Upper lobe of left lung (tissue), 6 donors: ENCODE measurements at regions not wholly inside any gene's neighbourhood (a gene's known extent, or its start where the extent isn't known, plus 50 kb on each side); places are given as distances from the start of the nearest gene placed in this dataset.
A peak's percentile ranks its signal among the peaks of the same experiment; 100 is the strongest.

Experiments
- ATAC-seq, 2 donors: fragments of 200-7000 bp; cut with Tn5 transposase; one replicate each; pipeline ENCODE4 v1.9.1; 2022; ENCODE audit warnings: mild to moderate bottlenecking in 2 of 2, moderate library complexity in 2 of 2; ENCODE audit not compliant: low FRiP score in 2 of 2
- DNase-seq, 2 donors: peaks; one replicate each; pipeline ENCODE4 v3.0.0-alpha.2; 2019 to 2020
- H3K27ac ChIP-seq, 4 donors: fragments of 200-600 bp; sonication (generic); one replicate each; pipeline ENCODE4 v1.5.1; 2016 to 2019
- H3K27me3 ChIP-seq, 4 donors: fragments of 200-600 bp; sonication (generic); one replicate each; pipeline ENCODE4 v1.5.1; 2017 to 2019
- H3K36me3 ChIP-seq, 4 donors: fragments of 200-600 bp; sonication (generic); one replicate each; pipeline ENCODE4 v1.5.1; 2016 to 2019
- H3K4me1 ChIP-seq, 4 donors: fragments of 200-600 bp; sonication (generic); one replicate each; pipeline ENCODE4 v1.5.1; 2018 to 2019
- H3K4me3 ChIP-seq, 4 donors: fragments of 200-600 bp; sonication (generic); one replicate each; pipeline ENCODE4 v1.5.1; 2017 to 2019; ENCODE audit warnings: mild to moderate bottlenecking in 2 of 4, moderate library complexity in 1 of 4
- H3K9me3 ChIP-seq, 4 donors: fragments of 200-600 bp; sonication (generic); one replicate each; pipeline ENCODE4 v1.5.1; 2018 to 2019
- EP300 ChIP-seq, 4 donors: sonication (generic); formaldehyde crosslinking; IDR thresholded peaks; one replicate each; pipeline ENCODE4 v1.5.1; 2017; ENCODE audit warnings: antibody characterized with exemption in 4 of 4, control low read depth in 2 of 4
- POLR2A ChIP-seq, 4 donors: fragments of 450-650 bp; IDR thresholded peaks; one replicate each; pipeline ENCODE4 v1.5.1; 2016 to 2017; ENCODE audit warnings: antibody characterized with exemption in 4 of 4, mild to moderate bottlenecking in 2 of 4
- POLR2AphosphoS5 ChIP-seq, 2 donors: sonication (generic); formaldehyde crosslinking; IDR thresholded peaks; one replicate each; pipeline ENCODE4 v1.5.1; 2017; ENCODE audit warnings: antibody characterized with exemption in 2 of 2
- WGBS, 2 donors: methylation state at CpG; one replicate each; pipeline ENCODE4 v1.1.5; 2017 to 2018; 5-methylcytosine and 5-hydroxymethylcytosine counted together
- TF ChIP-seq, protein P1 (sequence below), 6 experiments: fragments of 450-650 bp in 4 of 6; fragments of 200-600 bp in 2 of 6; sonication (generic) in 2 of 6; IDR thresholded peaks; one replicate each; pipeline ENCODE4 v1.5.1; 2016 to 2019; ENCODE audit warnings: antibody characterized with exemption in 6 of 6
- donor health status: DM: no; HTN: no; CAD: no; lungs with moderate emphysema.
- donor health status: DM: no; HTN: yes; CAD: no; lungs with severe emphysema.

DNA sequence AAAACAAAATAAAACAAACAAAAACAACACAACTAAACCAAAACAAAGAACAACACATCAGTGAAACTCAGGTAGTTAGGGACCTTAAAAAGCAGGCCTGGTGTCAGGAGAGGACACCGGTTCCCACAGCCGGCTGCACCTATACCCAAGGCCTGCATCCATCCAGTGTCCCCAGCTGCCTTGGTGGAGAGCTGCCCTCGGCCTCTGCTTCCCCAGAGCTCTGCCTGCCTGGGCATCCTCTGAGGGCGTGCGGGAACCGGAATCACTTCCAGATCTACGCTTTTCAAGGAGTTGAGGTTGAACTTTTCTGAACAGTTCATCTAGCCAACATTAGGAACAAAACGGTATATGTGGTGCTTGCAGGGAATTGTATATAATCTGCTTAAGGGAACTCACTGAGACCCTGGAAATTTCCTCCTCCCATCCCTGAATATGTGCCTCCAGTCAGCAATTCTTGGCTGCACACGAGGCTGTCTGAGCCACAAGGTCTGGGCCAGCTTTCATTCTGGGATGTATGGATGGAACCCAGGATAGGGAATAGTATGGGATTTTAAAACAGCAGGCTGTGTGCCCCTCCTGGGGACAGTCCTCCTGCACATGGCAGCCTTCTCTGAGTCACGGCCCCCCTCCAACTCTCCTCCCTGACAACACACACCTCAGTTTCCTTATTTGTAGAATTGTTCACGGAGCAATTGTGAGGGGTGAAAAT, 319.0 kb upstream of the RTL1 start:
- TF ChIP-seq EP300 (IDR thresholded peaks at IDR 0.05): no peak
- no peak for TF ChIP-seq POLR2AphosphoS5 (IDR thresholded peaks at IDR 0.05)
- TF ChIP-seq, protein P1, sequence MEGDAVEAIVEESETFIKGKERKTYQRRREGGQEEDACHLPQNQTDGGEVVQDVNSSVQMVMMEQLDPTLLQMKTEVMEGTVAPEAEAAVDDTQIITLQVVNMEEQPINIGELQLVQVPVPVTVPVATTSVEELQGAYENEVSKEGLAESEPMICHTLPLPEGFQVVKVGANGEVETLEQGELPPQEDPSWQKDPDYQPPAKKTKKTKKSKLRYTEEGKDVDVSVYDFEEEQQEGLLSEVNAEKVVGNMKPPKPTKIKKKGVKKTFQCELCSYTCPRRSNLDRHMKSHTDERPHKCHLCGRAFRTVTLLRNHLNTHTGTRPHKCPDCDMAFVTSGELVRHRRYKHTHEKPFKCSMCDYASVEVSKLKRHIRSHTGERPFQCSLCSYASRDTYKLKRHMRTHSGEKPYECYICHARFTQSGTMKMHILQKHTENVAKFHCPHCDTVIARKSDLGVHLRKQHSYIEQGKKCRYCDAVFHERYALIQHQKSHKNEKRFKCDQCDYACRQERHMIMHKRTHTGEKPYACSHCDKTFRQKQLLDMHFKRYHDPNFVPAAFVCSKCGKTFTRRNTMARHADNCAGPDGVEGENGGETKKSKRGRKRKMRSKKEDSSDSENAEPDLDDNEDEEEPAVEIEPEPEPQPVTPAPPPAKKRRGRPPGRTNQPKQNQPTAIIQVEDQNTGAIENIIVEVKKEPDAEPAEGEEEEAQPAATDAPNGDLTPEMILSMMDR (IDR thresholded peaks at IDR 0.05): no peak
- TF ChIP-seq POLR2A (IDR thresholded peaks at IDR 0.05): no peak
- Histone ChIP-seq H3K27me3 (no peaks in the 10 kb centered on the region), H3K4me3 (no peak overlapping the region), H3K36me3 (no peaks in the 10 kb centered on the region), H3K4me1 (no peaks in the 10 kb centered on the region), H3K27ac (no peak overlapping the region), H3K9me3 (no peaks in the 10 kb centered on the region)
- 83 to 91% methylated on average over 11 of the region's 11 CpGs for WGBS, 2 donors
- peak in 1 of 2 donors; percentile 23 for DNase-seq
- ATAC-seq: no peak

DNA sequence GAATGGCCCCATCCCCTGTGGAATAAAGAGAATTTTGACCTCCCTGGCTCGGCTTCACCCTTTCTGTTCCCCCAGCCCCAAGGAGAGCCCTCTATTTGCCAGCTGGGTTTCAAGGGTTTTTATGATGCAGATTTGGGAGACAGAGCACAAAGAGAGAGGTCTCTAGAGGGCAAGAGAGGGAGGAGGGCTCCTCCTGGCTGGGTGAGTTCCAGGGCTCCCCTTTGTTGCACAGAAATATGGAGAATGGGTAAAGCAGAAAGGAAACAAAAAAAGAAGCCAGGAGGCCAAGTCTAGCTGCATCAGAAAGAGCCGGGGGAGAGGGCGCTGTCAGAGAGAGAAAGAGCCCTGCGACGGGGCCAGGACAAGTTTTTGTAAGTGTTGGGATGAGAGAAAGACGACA, 319.6 kb upstream of the RTL1 start:
- Histone ChIP-seq H3K36me3 (no peaks in the 10 kb centered on the region), H3K9me3 (no peaks in the 10 kb centered on the region), H3K27me3 (no peaks in the 10 kb centered on the region), H3K27ac (no peak overlapping the region), H3K4me1 (no peaks in the 10 kb centered on the region), H3K4me3 (no peak overlapping the region)
- DNase-seq (no peak), ATAC-seq (no peak)
- TF ChIP-seq POLR2A (IDR thresholded peaks at IDR 0.05): no peak
- TF ChIP-seq, protein P1 (IDR thresholded peaks at IDR 0.05): no peak
- no peak for TF ChIP-seq POLR2AphosphoS5 (IDR thresholded peaks at IDR 0.05)
- TF ChIP-seq EP300 (IDR thresholded peaks at IDR 0.05): no peak
- WGBS, 2 donors: 64 to 75% methylated on average over 6 of the region's 6 CpGs

GRCh38 chr14:101223561-101224162, 320.1 kb upstream of the RTL1 start:
- H3K27me3 ChIP-seq: no peaks in the 10 kb centered on the region
- 77 to 85% methylated on average over 10 of the region's 10 CpGs for WGBS, 2 donors

GRCh38 chr14:101224356-101225156, 321.0 kb upstream of the RTL1 start:
- Histone ChIP-seq H3K4me1 (no peaks in the 10 kb centered on the region), H3K36me3 (no peaks in the 10 kb centered on the region), H3K4me3 (no peak overlapping the region), H3K27ac (no peak overlapping the region), H3K27me3 (no peaks in the 10 kb centered on the region), H3K9me3 (no peaks in the 10 kb centered on the region)
- TF ChIP-seq POLR2AphosphoS5 (IDR thresholded peaks at IDR 0.05) (no peak), POLR2A (IDR thresholded peaks at IDR 0.05) (no peak), EP300 (IDR thresholded peaks at IDR 0.05) (no peak)
- TF ChIP-seq, protein P1 (IDR thresholded peaks at IDR 0.05): no peak
- WGBS, 2 donors: 80 to 82% methylated on average over 17 to 22 of the region's 22 CpGs
- ATAC-seq (no peak), DNase-seq (no peak)

More at GRCh38 chr14:101223561-101224162, 320.1 kb upstream of the RTL1 start:
- H3K27ac ChIP-seq: no peak overlapping the region
- ATAC-seq (no peak), DNase-seq (no peak)
- H3K4me3 ChIP-seq: no peak overlapping the region
- TF ChIP-seq POLR2A (IDR thresholded peaks at IDR 0.05): no peak
- H3K36me3 ChIP-seq: no peaks in the 10 kb centered on the region
- no peaks in the 10 kb centered on the region for H3K9me3 ChIP-seq
- H3K4me1 ChIP-seq: no peaks in the 10 kb centered on the region
